IMR-90 (cell line): ENCODE measurements at regions not wholly inside any gene's neighbourhood (a gene's known extent, or its start where the extent isn't known, plus 50 kb on each side); places are given as distances from the start of the nearest gene placed in this dataset.

Experiments used
- ATAC-seq: fragments of 200-7000 bp; cut with Tn5 transposase; 2 replicates; pipeline ENCODE4 v1.9.1; 2020; ENCODE audit warnings: low read depth, mild to moderate bottlenecking, moderate library complexity
- BruUV-seq: library from RNA; stranded (reverse); fragments of 400-500 nt; replicated peaks from 2 replicates; lab custom pipeline; 2021; lab: Mats Ljungman, UMichigan
- CTCF ChIA-PET: fragments of 300-600 bp; formaldehyde crosslinking; extraction: SDS; loops from one replicate; lab custom pipeline; 2021; ENCODE audit warnings: antibody characterized with exemption; lab: Yijun Ruan, JAX
- POLR2A ChIA-PET: fragments of 300-600 bp; sonication (Branson Sonifier 250); formaldehyde crosslinking; loops from one replicate; lab custom pipeline; 2022; ENCODE audit warnings: antibody characterized with exemption; ENCODE audit not compliant: unreplicated experiment; lab: Charles Lee
- DNase-seq: peaks from one replicate; pipeline ENCODE4 v3.0.0; 2013
- H2AFZ ChIP-seq: replicated peaks from 2 replicates; pipeline ENCODE3; 2013; ENCODE audit warnings: low read length, mild to moderate bottlenecking; ENCODE audit not compliant: poor library complexity
- H2AK5ac ChIP-seq: 2 replicates; pipeline ENCODE4 v1.6.1; 2013; ENCODE audit warnings: low read depth, low read length, inconsistent platforms
- H2AK9ac ChIP-seq: replicated peaks from 2 replicates; pipeline ENCODE3; 2013; ENCODE audit warnings: mild to moderate bottlenecking, low read depth, low read length, moderate library complexity; ENCODE audit not compliant: poor library complexity
- H2BK120ac ChIP-seq: 2 replicates; pipeline ENCODE4 v1.6.1; 2013; ENCODE audit warnings: low read depth, low read length, inconsistent platforms
- H2BK15ac ChIP-seq: 3 replicates; pipeline ENCODE4 v1.6.1; 2013; ENCODE audit warnings: low read depth, low read length, inconsistent platforms
- H2BK20ac ChIP-seq: 2 replicates; pipeline ENCODE4 v1.6.1; 2013; ENCODE audit warnings: low read depth, mild to moderate bottlenecking, inconsistent platforms, low read length, moderate library complexity
- H2BK5ac ChIP-seq: 2 replicates; pipeline ENCODE4 v1.6.1; 2013; ENCODE audit warnings: mild to moderate bottlenecking, low read depth, low read length, inconsistent platforms; ENCODE audit not compliant: poor library complexity, severe bottlenecking
- H3K14ac ChIP-seq: replicated peaks from 2 replicates; pipeline ENCODE4 v1.6.1; 2013; ENCODE audit warnings: low read depth, low read length, inconsistent platforms
- H3K18ac ChIP-seq: 2 replicates; pipeline ENCODE4 v1.6.1; 2013; ENCODE audit warnings: low read depth, low read length, control low read depth
- H3K23ac ChIP-seq: 2 replicates; pipeline ENCODE4 v1.6.1; 2013; ENCODE audit warnings: low read depth, low read length, inconsistent platforms
- H3K27ac ChIP-seq: 2 replicates; pipeline ENCODE4 v1.5.1; 2013; ENCODE audit warnings: mild to moderate bottlenecking, control low read depth, low read length; ENCODE audit not compliant: insufficient read depth
- H3K27me3 ChIP-seq: 2 replicates; pipeline ENCODE4 v1.6.1; 2013; ENCODE audit warnings: low read length; ENCODE audit not compliant: control insufficient read depth, insufficient read depth
- H3K36me3 ChIP-seq: 2 replicates; pipeline ENCODE4 v1.6.1; 2013; ENCODE audit warnings: low read length, mixed read lengths; ENCODE audit not compliant: control insufficient read depth, insufficient read depth
- H3K4ac ChIP-seq: 2 replicates; pipeline ENCODE4 v1.6.1; 2013; ENCODE audit warnings: low read depth, low read length, inconsistent platforms
- H3K4me1 ChIP-seq: 2 replicates; pipeline ENCODE4 v1.6.1; 2013; ENCODE audit warnings: low read length, mixed read lengths; ENCODE audit not compliant: control insufficient read depth, insufficient read depth
- H3K4me2 ChIP-seq: 2 replicates; pipeline ENCODE4 v1.6.1; 2013; ENCODE audit warnings: low read depth, mild to moderate bottlenecking, control low read depth, low read length, moderate library complexity
- H3K4me3 ChIP-seq: 2 replicates; pipeline ENCODE4 v1.5.1; 2013; ENCODE audit warnings: low read depth, mild to moderate bottlenecking, control low read depth, low read length, moderate library complexity; ENCODE audit not compliant: insufficient read depth
- H3K56ac ChIP-seq: 2 replicates; pipeline ENCODE4 v1.6.1; 2013; ENCODE audit warnings: low read length, inconsistent platforms; ENCODE audit not compliant: insufficient read depth; ENCODE audit errors: extremely low read depth
- H3K79me1 ChIP-seq, 2 experiments: 2 replicates each; pipeline ENCODE4 v1.6.1; 2013; ENCODE audit warnings: low read length in 2 of 2, inconsistent platforms in 1 of 2, low read depth in 1 of 2
- H3K9ac ChIP-seq: 2 replicates; pipeline ENCODE4 v1.6.1; 2013; ENCODE audit warnings: low read depth, low read length, control low read depth
- H3K9me1 ChIP-seq: 2 replicates; pipeline ENCODE4 v1.6.1; 2013; ENCODE audit warnings: low read length, inconsistent platforms; ENCODE audit not compliant: insufficient read depth
- H3K9me3 ChIP-seq: 2 replicates; pipeline ENCODE4 v1.6.1; 2013; ENCODE audit warnings: low read length; ENCODE audit not compliant: control insufficient read depth, insufficient read depth
- H4K20me1 ChIP-seq: 2 replicates; pipeline ENCODE4 v1.6.1; 2013; ENCODE audit warnings: low read length, inconsistent platforms; ENCODE audit not compliant: insufficient read depth
- H4K5ac ChIP-seq: 2 replicates; pipeline ENCODE4 v1.6.1; 2013; ENCODE audit warnings: mild to moderate bottlenecking, low read depth, low read length, control low read depth
- H4K8ac ChIP-seq, 2 experiments: 2 replicates each; pipeline ENCODE4 v1.6.1; 2013; ENCODE audit warnings: low read depth in 2 of 2, low read length in 2 of 2, control low read depth in 1 of 2, inconsistent platforms in 1 of 2
- H4K91ac ChIP-seq: 2 replicates; pipeline ENCODE4 v1.6.1; 2013; ENCODE audit warnings: low read depth, low read length, inconsistent platforms; ENCODE audit not compliant: insufficient read depth
- BHLHE40 ChIP-seq: fragments of 150-350 bp; IDR thresholded peaks from 2 replicates; pipeline ENCODE4 v1.6.1; 2016; ENCODE audit warnings: mild to moderate bottlenecking, low read depth, low read length
- CHD1 ChIP-seq: IDR thresholded peaks from 2 replicates; pipeline ENCODE4 v1.6.1; 2012; ENCODE audit warnings: low read depth, low read length, improper control_type of control experiment
- CTCF ChIP-seq: conservative IDR thresholded peaks from 2 replicates; pipeline ENCODE4 v1.5.1; 2012; ENCODE audit warnings: mild to moderate bottlenecking, low read depth, low read length, improper control_type of control experiment
- MXI1 ChIP-seq: IDR thresholded peaks from 2 replicates; pipeline ENCODE4 v1.6.1; 2012; ENCODE audit warnings: low read depth, mild to moderate bottlenecking, low read length, moderate library complexity, borderline replicate concordance
- POLR2A ChIP-seq: IDR thresholded peaks from 2 replicates; pipeline ENCODE4 v1.6.1; 2012; ENCODE audit warnings: mild to moderate bottlenecking, low read depth, low read length
- RAD21 ChIP-seq: IDR thresholded peaks from 2 replicates; pipeline ENCODE4 v1.6.1; 2012; ENCODE audit warnings: low read length, improper control_type of control experiment
- RFX5 ChIP-seq: IDR thresholded peaks from 2 replicates; pipeline ENCODE4 v1.8.0; 2012; ENCODE audit warnings: low read depth, mild to moderate bottlenecking, low read length, moderate library complexity
- SMC3 ChIP-seq: fragments of 150-350 bp; IDR thresholded peaks from 2 replicates; pipeline ENCODE4 v1.6.1; 2016; ENCODE audit warnings: low read depth, mild to moderate bottlenecking, antibody characterized with exemption, low read length, moderate library complexity
- WGBS, 2 experiments: methylation state at CpG; one replicate each; pipeline versions ENCODE4 v1.1.5 to v1.1.7; 2013; ENCODE audit warnings: missing lambda C conversion rate in 2 of 2; ENCODE audit not compliant: insufficient read length in 1 of 2; ENCODE audit errors: extremely low coverage in 2 of 2; 5-methylcytosine and 5-hydroxymethylcytosine counted together
- dilution Hi-C: fragments of 300-500 bp; cut with HindIII; formaldehyde crosslinking; loops from one replicate; pipeline ENCODE4 v1.14.3; 2018; ENCODE audit warnings: low sequenced_read_pairs; ENCODE audit not compliant: unreplicated experiment
- in situ Hi-C: fragments of 300-500 bp; cut with MboI; formaldehyde crosslinking; loops from 3 replicates; pipeline ENCODE4 v1.14.3; 2019; ENCODE audit warnings: low sequenced_read_pairs, inconsistent platforms, mixed read lengths
- intact Hi-C: fragments of 100-400 bp; cut with micrococcal nuclease; formaldehyde crosslinking; loops from 2 replicates; pipeline ENCODE4 v1.10.0; 2022
- TF ChIP-seq, protein P1 (sequence below): fragments of 150-350 bp; IDR thresholded peaks from 2 replicates; pipeline ENCODE4 v1.6.1; 2016; ENCODE audit warnings: low read depth, mild to moderate bottlenecking, low read length, moderate library complexity, borderline replicate concordance

DNA sequence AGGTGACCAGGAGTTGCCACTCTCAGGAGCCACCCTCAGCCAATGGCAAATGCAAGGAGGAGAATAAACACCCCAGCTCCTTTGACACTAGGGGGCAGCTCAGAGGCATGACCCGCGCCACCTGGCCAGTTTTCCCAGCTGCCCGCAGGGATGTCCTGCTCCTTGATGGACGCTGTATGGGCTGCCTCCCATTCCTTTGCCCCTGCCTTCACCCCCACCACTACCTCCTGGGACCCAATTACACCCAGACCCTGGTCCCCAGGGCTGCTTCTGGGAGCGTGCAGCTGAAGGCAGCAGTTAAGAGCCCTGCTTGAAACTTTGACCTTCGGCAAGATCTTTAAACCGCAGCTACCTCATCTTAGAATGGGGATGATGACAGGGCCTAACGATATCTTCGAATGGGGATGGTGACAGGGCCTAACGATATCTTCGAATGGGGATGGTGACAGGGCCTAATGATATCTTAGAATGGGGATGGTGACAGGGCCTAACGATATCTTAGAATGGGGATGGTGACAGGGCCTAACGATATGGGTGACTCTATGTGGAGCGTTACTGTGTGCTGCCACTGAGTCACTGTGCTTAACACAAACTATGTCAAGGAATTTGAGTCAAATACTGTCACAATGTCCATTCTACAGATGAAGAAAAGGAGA, 163.0 kb upstream of the KAZN start:
- POLR2A ChIA-PET = no interaction called here
- H3K4ac ChIP-seq = no peak overlapping the region
- H3K14ac ChIP-seq = no peak overlapping the region
- H3K9me1 ChIP-seq = no peaks in the 10 kb centered on the region
- no peak overlapping the region for H2BK15ac ChIP-seq
- no peak overlapping the region for H2BK120ac ChIP-seq
- intact Hi-C loops (no loop called here), dilution Hi-C loops (no loop called here), in situ Hi-C loops (no loop called here)
- peaks cover 1% of the 10 kb centered on the region for H3K4me1 ChIP-seq
- H3K27me3 ChIP-seq = no peaks in the 10 kb centered on the region
- peak overlapping the region; percentile 63 for H2AK9ac ChIP-seq
- no peak overlapping the region for H4K5ac ChIP-seq
- no peak overlapping the region for H3K4me3 ChIP-seq
- DNase-seq = no peak
- H3K18ac ChIP-seq = no peak overlapping the region
- TF ChIP-seq RFX5 (no peak), BHLHE40 (no peak), CHD1 (no peak), POLR2A (no peak), CTCF (no peak), MXI1 (no peak), RAD21 (no peak), SMC3 (no peak)
- TF ChIP-seq, protein P1, sequence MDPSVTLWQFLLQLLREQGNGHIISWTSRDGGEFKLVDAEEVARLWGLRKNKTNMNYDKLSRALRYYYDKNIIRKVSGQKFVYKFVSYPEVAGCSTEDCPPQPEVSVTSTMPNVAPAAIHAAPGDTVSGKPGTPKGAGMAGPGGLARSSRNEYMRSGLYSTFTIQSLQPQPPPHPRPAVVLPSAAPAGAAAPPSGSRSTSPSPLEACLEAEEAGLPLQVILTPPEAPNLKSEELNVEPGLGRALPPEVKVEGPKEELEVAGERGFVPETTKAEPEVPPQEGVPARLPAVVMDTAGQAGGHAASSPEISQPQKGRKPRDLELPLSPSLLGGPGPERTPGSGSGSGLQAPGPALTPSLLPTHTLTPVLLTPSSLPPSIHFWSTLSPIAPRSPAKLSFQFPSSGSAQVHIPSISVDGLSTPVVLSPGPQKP = no peak
- H2BK20ac ChIP-seq = no peak overlapping the region
- no peak overlapping the region for H4K91ac ChIP-seq
- no TSS peak for BruUV-seq
- no peak overlapping the region for H3K4me2 ChIP-seq
- 95% methylated on average over 6 of the region's 14 CpGs; no CpG with 5 or more reads in 1 of the 2 experiments for WGBS, 2 experiments
- H4K20me1 ChIP-seq = no peaks in the 10 kb centered on the region
- H3K9me3 ChIP-seq = no peaks in the 10 kb centered on the region
- no peak overlapping the region for H3K56ac ChIP-seq
- CTCF ChIA-PET = interaction anchor here (0.6 kb wide), 1 partner anchor 583 kb away, joined by 5 read pairs; no protein-coding TSS in a partner anchor
- H3K27ac ChIP-seq = no peak overlapping the region
- no peak overlapping the region for H2AK5ac ChIP-seq
- no peak for ATAC-seq
- no peaks in the 10 kb centered on the region for H3K79me1 ChIP-seq
- no peak overlapping the region for H4K8ac ChIP-seq
- H3K36me3 ChIP-seq = no peaks in the 10 kb centered on the region
- no peak overlapping the region for H3K9ac ChIP-seq
- H2AFZ ChIP-seq = no peak overlapping the region
- no peak overlapping the region for H2BK5ac ChIP-seq
- H3K23ac ChIP-seq = no peak overlapping the region
